Activated CD8-positive, alpha-beta memory T cell treated with anti-CD3 and anti-CD28 coated beads for 1 hour (primary cell): ENCODE measurements at regions not wholly inside any gene's neighbourhood (a gene's known extent, or its start where the extent isn't known, plus 50 kb on each side); places are given as distances from the start of the nearest gene placed in this dataset.

ENCODE experiments used
- DNase-seq, 2 donors: peaks; one replicate each; pipeline ENCODE4 v3.0.0-alpha.2; 2020; ENCODE audit warnings: low read depth in 1 of 2; ENCODE audit errors: extremely low read depth in 1 of 2

GRCh38 chr5:8601831-8602354 is 732.9 kb downstream of the MTRR start:
- no peak for DNase-seq

GRCh38 chr5:8606231-8606630 is 737.3 kb downstream of the MTRR start:
- DNase-seq: no peak

DNA sequence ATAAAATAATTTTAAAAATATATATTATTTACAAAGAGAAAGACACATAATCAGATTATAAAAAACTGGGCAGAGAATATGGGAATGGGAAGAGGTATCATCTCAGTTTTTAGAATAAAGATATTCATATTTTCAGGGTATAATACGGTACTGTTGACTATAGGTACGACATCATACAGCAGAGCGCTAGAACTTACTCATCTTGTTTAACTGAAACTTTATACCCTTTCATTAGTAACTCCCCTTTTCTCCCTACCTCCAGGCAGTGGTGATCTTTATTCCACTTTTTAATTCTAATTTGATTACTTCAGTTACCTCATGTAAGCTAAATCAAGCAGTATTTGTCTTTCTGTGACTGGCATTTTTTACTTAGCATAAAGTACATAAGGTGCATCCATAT is 742.1 kb downstream of the MTRR start:
- no peak for DNase-seq

GRCh38 chr5:8613078-8613685 is 744.2 kb downstream of the MTRR start:
- DNase-seq: no peak

- DNase-seq: no peak
Observed at GRCh38 chr5:8615142-8615858, 746.4 kb downstream of the MTRR start.

DNA sequence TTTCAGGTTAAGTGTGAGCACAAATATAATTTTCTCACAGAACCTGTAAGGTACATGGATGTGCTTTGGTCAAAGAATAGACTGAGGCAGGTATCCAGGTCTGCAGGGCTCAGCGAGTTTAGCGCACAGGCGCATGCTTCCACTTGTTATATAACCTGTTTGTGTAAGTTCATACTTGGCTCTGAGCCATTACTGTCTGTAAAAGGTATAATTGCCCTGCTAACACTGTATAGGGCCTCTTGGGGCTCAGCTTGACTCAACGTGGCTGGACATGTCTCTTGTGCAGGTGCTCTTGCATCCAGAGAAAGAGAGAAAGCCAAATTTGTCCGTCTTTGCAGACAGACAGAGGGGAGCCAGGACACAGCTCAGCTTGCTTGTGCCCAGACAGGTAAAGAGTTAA is 759.6 kb downstream of the MTRR start:
- no peak for DNase-seq

GRCh38 chr5:8633259-8633658 is 764.3 kb downstream of the MTRR start:
- no peak for DNase-seq

DNA sequence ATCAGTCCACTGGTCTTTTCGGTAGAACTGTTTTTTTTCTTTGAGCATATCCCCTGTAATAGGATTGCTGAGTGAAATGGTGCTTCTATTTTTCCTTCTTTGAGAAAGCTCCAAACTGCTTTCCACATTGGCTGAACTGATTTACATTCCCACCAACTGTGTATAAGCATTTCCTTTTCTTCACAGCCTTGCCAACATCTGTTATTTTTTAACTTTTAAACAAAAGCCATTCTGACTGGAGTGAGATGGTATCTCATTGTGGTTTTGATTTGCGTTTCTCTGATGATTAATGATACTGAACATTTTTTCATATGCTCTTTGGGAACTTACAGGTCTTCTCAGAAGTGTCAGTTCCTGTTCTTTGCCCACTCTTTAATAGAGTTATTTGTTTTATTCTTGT is 764.7 kb downstream of the MTRR start:
- DNase-seq: no peak

DNA sequence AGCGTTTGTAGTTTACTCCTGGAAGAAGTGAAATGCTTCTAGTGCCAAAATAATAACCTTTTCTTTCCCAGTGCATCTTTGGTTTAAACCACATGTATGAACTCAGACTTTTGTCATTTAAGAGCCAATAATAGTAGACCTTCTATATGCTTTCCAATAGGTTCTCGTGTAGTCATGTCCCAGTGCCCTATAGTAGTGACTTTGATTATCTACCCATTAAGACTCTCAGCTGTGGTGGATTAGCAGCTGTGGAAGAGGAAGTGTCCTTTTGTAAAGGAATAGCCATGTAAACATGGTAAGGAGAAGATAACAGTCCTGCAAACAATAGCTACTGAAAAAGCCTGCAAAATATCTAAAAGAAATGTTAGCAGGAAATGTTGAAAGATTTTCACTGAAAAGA is 765.3 kb downstream of the MTRR start:
- no peak for DNase-seq

DNA sequence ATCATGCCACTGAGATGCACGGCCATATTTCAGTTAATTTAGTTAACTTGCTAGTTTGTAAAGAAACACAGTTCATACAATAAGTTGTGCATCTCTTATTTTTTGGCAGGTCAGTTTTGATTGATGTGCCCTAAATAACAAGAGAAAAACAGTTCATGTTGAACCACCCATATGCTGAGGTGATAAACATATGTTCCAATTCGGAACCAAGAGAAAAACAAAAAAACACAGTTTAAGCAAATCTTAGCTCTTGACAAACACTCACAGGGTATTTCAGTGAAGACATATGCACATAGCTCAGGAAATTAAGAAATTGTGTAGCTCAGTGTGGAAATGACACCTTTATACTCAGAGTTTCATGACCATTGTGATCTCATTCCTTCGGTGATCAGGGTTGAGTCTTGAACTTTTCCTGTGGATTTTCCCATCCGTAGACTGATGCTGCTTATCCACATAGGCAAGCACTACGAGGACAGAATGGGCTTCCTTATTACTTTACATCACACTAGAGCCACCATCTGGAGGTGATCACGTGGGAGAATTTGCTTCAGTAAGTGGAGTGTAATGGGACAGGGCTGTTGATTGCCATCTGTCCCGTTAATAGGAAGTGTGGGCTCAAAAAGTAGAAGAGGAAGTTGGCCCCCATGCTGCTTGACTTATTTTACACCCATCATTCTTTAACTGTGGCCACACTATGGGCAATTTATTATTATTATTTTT is 773.0 kb downstream of the MTRR start:
- DNase-seq: no peak

- no peak for DNase-seq
Observed at GRCh38 chr5:8644377-8644776, 775.4 kb downstream of the MTRR start.

GRCh38 chr5:8647111-8647510 is 778.2 kb downstream of the MTRR start:
- no peak for DNase-seq

GRCh38 chr5:8650186-8650585 is 781.2 kb downstream of the MTRR start:
- no peak for DNase-seq

GRCh38 chr5:8660133-8660893 is 791.4 kb downstream of the MTRR start:
- DNase-seq: no peak

- no peak for DNase-seq
Observed at GRCh38 chr5:8663374-8663773, 794.4 kb downstream of the MTRR start.

DNA sequence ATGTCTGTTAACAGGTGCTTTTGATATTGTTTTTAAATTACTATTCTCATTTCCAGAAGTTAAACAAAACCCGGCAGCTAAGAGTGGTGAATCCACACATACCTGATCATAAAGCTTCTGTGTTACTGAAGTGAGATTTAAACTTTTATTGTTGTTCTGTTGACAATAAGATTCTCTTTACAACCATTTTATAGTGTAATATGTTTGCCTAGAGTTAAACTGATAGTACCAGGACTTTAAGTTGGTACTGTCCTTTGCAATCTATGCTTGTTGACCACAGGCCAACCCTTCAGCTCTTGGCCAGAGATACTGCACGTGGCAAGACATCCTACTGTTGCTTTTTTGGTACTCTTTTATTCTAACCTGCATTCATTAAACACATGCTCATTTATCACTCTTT is 806.2 kb downstream of the MTRR start:
- DNase-seq: no peak

DNA sequence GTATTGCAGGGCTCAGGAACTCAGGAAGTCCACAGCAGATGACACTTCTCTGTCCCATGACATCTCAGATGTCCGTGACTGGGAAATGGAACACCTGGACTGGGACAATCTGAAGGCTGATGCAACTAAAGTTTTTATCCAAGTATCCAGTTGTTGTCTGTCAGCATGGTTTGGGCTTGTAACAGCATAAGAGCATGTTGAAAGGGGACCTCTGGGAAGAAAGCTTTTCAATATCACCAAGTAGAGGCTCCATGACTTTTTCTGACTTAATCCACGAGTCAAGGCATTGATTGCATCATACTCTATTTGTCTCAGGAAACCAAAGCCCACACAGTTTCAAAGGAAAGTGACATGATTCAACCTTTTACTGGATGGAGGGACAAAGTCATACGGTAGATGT is 807.7 kb downstream of the MTRR start:
- no peak for DNase-seq

GRCh38 chr5:8682381-8682780 is 813.4 kb downstream of the MTRR start:
- DNase-seq: no peak

DNA sequence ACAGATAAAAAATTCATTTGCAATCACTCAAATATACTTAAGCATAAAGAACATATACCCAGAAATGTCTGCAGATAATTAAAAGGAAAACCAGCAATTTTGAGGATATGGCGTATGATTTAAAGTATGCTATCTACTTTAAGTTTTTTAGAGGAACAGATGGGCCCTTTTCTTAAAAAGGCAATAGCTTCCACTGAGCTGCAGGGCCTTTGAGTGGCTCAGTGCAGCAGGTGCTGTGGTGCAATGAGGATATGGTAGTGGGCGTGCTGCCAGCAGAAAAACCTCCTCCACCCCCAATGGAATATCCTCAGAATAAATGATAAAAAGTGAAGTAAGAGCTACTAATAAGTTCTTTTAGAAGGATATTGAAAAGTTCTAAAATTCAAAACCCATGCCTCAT is 814.5 kb downstream of the MTRR start:
- no peak for DNase-seq

GRCh38 chr5:8685704-8686103 is 816.8 kb downstream of the MTRR start:
- no peak for DNase-seq

GRCh38 chr5:8686707-8687106 is 817.8 kb downstream of the MTRR start:
- no peak for DNase-seq
